ENCODE measurements at regions not wholly inside any gene's neighbourhood (a gene's known extent, or its start where the extent isn't known, plus 50 kb on each side); places are given as distances from the start of the nearest gene placed in this dataset.
"Not testable (repeated sequence)": the region's sequence is repeated elsewhere in the genome, so short reads cannot be mapped to it uniquely, and the experiment has no call there.

DNA sequence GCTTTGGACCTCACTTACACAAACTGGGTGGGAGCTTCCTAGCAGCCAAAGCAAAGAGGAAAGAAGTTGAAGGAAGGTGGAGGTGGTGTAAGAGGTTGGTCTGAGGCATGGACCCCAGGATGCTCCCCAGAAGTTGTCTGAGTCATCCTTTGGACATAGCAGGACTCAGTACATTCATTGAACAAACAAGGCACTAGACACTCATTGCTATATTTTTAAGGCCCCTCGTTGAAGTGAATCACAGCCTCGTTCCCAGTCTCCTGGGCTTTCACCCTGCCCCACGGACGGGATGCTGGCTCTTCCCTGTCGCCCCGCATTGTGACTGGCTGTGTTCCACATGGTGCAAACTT lies 95.9 kb upstream of the FGF3 start:
- Histone ChIP-seq H3K9me2 (ENCODE audit: insufficient read depth) (no peaks in the 10 kb centered on the region), H3K9me3 (ENCODE audit: control insufficient read depth in 1 of 2, insufficient read depth in 1 of 2, low read depth in 1 of 2, low read length in 2 of 2) (no peaks in the 10 kb centered on the region), H3K4me2 (ENCODE audit: low read length) (peak overlapping the region; percentile 81), H3K4me3 (replicated peaks in 1 of 2; ENCODE audit: low read depth in 1 of 2, low read length in 2 of 2) (no peak overlapping the region), H2AFZ (ENCODE audit: low read depth, low read length, poor library complexity, severe bottlenecking) (no peak overlapping the region), H3K36me3 (ENCODE audit: control insufficient read depth in 1 of 2, insufficient read depth in 2 of 2, low read length in 2 of 2) (no peaks in the 10 kb centered on the region), H3K9ac (ENCODE audit: low read length) (peak overlapping the region; percentile 47), H3K4me1 (ENCODE audit: control insufficient read depth in 1 of 2, insufficient read depth in 2 of 2, low read length in 2 of 2) (peaks cover 27 to 59% of the 10 kb centered on the region in 2 experiments), H3K27me3 (ENCODE audit: insufficient read depth, low read length) (no peaks in the 10 kb centered on the region), H3K27ac (ENCODE audit: low read depth, low read length) (peak overlapping the region; percentile 57), H3K79me2 (ENCODE audit: insufficient read depth, low read length) (no peaks in the 10 kb centered on the region), H4K20me1 (ENCODE audit: insufficient read depth) (no peaks in the 10 kb centered on the region)
- ChIA-PET RAD21 (ENCODE audit: low non-redundant PET in 1 of 2, low total read pairs in 2 of 2, uncharacterized antibody in 2 of 2, unreplicated experiment in 2 of 2) (interaction anchor here (0.6 to 1.5 kb wide), 5 partner anchors 165 to 287 kb away, joined by 3 to 8 read pairs (median 5); no protein-coding TSS in a partner anchor), POLR2A (interaction anchor here (0.9 kb wide), 1 partner anchor 203 kb away, joined by 3 read pairs; no protein-coding TSS in a partner anchor), CTCF (interaction anchor here (0.6 to 3.0 kb wide), 20 partner anchors 9 to 288 kb away, joined by 3 to 20 read pairs (median 4); partner anchors contain the start of gene FADD)
- DNase-seq (ENCODE audit: low read depth, low spot score) = no peak
- no TSS peak for BruUV-seq (replicated peaks)
- TF ChIP-seq, protein P1, sequence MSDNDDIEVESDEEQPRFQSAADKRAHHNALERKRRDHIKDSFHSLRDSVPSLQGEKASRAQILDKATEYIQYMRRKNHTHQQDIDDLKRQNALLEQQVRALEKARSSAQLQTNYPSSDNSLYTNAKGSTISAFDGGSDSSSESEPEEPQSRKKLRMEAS (IDR thresholded peaks at IDR 0.05) = no peak
- intact Hi-C loops (cut with micrococcal nuclease) = loop anchor here (1.0 to 5.0 kb wide), 3 partner anchors 162 to 281 kb away; partner anchors contain the start of gene ANO1
- peak; percentile 2; the same call in 1 of the 2 replicates for ATAC-seq

DNA sequence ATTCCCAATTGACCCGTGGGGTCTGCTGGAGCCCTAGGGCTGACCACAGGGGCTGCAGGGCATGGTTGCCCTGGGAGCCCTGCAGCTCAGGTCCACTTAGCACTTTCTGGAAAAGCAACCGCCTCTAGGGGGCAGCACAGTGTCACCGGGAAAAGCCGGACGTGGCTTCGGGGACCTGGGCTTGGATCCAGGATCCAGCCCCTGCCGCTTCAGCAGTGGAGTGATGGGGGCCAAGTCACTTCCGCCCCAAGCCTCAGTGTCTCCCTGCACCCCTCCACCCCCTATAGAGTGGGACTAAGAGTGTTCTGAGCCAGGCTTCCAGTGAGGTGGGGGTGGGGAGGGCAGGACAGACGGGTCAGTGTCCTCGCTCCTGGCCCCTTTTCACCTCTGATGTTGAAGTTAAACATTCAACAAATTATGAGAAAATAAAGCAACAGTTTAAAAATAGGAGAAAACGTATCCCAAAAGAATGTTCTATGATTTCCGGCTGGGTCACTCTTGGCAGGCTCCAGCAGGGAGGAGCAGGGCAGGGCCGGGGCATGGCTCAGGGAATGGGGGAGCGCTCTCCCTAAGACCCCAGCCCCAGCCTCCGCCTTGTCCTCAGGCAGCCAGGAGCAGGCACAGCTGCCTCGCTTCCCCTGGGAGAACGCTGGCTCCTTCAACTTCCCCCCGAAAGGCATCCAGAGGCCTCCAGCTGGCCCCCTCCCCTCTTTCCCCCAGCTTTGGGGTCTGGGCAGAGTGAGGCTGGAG lies 96.5 kb upstream of the FGF3 start:
- Histone ChIP-seq H3K4me1 (ENCODE audit: control insufficient read depth in 1 of 2, insufficient read depth in 2 of 2, low read length in 2 of 2) (peaks cover 27 to 57% of the 10 kb centered on the region in 2 experiments), H3K9me2 (ENCODE audit: insufficient read depth) (no peaks in the 10 kb centered on the region), H3K27me3 (ENCODE audit: insufficient read depth, low read length) (no peaks in the 10 kb centered on the region), H2AFZ (ENCODE audit: low read depth, low read length, poor library complexity, severe bottlenecking) (peak overlapping the region; percentile 78), H3K4me2 (ENCODE audit: low read length) (peak overlapping the region; percentile 81), H3K79me2 (ENCODE audit: insufficient read depth, low read length) (no peaks in the 10 kb centered on the region), H3K4me3 (replicated peaks in 1 of 2; ENCODE audit: low read depth in 1 of 2, low read length in 2 of 2) (peak overlapping the region; percentile 7 to 40; a peak in 2 of 4 replicates), H3K9me3 (ENCODE audit: control insufficient read depth in 1 of 2, insufficient read depth in 1 of 2, low read depth in 1 of 2, low read length in 2 of 2) (no peaks in the 10 kb centered on the region), H3K27ac (ENCODE audit: low read depth, low read length) (peak overlapping the region; percentile 57; the same call in 1 of the 2 replicates), H3K9ac (ENCODE audit: low read length) (peak overlapping the region; percentile 47), H3K36me3 (ENCODE audit: control insufficient read depth in 1 of 2, insufficient read depth in 2 of 2, low read length in 2 of 2) (no peaks in the 10 kb centered on the region), H4K20me1 (ENCODE audit: insufficient read depth) (no peaks in the 10 kb centered on the region)
- POLR2A ChIA-PET = interaction anchor here (0.9 to 1.0 kb wide), 2 partner anchors 204 to 276 kb away, joined by 3 read pairs; no protein-coding TSS in a partner anchor
- intact Hi-C loops (cut with micrococcal nuclease) = loop anchor here (1.0 to 5.0 kb wide), 3 partner anchors 162 to 281 kb away; partner anchors contain the start of gene ANO1
- CTCF ChIA-PET = interaction anchor here (0.6 to 3.0 kb wide), 21 partner anchors 10 to 287 kb away, joined by 3 to 20 read pairs (median 4); partner anchors contain the start of gene FADD
- RAD21 ChIA-PET (ENCODE audit: low non-redundant PET in 1 of 2, low total read pairs in 2 of 2, uncharacterized antibody in 2 of 2, unreplicated experiment in 2 of 2) = interaction anchor here (0.6 to 1.5 kb wide), 4 partner anchors 276 to 287 kb away, joined by 4 to 8 read pairs (median 6); no protein-coding TSS in a partner anchor
- peak; percentile 60 for DNase-seq (ENCODE audit: low read depth, low spot score)
- TF ChIP-seq, protein P2, sequence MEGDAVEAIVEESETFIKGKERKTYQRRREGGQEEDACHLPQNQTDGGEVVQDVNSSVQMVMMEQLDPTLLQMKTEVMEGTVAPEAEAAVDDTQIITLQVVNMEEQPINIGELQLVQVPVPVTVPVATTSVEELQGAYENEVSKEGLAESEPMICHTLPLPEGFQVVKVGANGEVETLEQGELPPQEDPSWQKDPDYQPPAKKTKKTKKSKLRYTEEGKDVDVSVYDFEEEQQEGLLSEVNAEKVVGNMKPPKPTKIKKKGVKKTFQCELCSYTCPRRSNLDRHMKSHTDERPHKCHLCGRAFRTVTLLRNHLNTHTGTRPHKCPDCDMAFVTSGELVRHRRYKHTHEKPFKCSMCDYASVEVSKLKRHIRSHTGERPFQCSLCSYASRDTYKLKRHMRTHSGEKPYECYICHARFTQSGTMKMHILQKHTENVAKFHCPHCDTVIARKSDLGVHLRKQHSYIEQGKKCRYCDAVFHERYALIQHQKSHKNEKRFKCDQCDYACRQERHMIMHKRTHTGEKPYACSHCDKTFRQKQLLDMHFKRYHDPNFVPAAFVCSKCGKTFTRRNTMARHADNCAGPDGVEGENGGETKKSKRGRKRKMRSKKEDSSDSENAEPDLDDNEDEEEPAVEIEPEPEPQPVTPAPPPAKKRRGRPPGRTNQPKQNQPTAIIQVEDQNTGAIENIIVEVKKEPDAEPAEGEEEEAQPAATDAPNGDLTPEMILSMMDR (IDR thresholded peaks at IDR 0.05 in 2 of 3, conservative IDR thresholded peaks at IDR 0.05 in 1 of 3; ENCODE audit: borderline replicate concordance in 1 of 3, insufficient read depth in 1 of 3, low read depth in 2 of 3, low read length in 2 of 3) = peak in 2 of 3 experiments; percentile 88; a peak in 4 of 6 replicates
- TF ChIP-seq SP1 (IDR thresholded peaks at IDR 0.05; ENCODE audit: low read depth) = no peak
- BruUV-seq (replicated peaks) = no TSS peak
- peak; percentile 60 for ATAC-seq

DNA sequence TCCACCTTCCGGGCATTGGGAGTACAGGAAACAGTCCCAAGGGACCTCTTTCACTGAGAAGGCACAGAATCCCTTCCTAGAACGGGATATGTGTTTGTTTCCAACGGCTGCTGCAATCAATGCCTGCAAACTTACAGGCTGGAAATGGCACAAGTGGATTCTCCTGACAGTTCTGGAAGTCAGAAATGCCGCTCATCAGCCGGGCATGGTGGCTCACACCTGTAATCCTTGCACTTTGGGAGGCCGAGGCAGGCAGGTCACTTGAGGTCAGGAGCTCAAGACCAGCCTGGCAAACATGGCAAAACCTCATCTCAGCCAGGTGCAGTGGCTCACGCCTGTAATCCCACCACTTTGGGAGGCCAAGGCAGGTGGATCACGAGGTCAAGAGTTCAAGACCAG lies 97.0 kb upstream of the FGF3 start:
- CTCF ChIA-PET = interaction anchor here (0.7 to 3.0 kb wide), 6 partner anchors 32 to 279 kb away, joined by 3 to 20 read pairs (median 4); no protein-coding TSS in a partner anchor
- H3K4me3 ChIP-seq (replicated peaks in 1 of 2; ENCODE audit: low read depth in 1 of 2, low read length in 2 of 2); H3K9me2 ChIP-seq (ENCODE audit: insufficient read depth); H3K27me3 ChIP-seq (ENCODE audit: insufficient read depth, low read length); H4K20me1 ChIP-seq (ENCODE audit: insufficient read depth); H3K79me2 ChIP-seq (ENCODE audit: insufficient read depth, low read length); H3K27ac ChIP-seq (ENCODE audit: low read depth, low read length); RAD21 ChIA-PET (ENCODE audit: low non-redundant PET in 1 of 2, low total read pairs in 2 of 2, uncharacterized antibody in 2 of 2, unreplicated experiment in 2 of 2); H3K36me3 ChIP-seq (ENCODE audit: control insufficient read depth in 1 of 2, insufficient read depth in 2 of 2, low read length in 2 of 2); H2AFZ ChIP-seq (ENCODE audit: low read depth, low read length, poor library complexity, severe bottlenecking); H3K9ac ChIP-seq (ENCODE audit: low read length); ATAC-seq; BruUV-seq (replicated peaks); DNase-seq (ENCODE audit: low read depth, low spot score); H3K9me3 ChIP-seq (ENCODE audit: control insufficient read depth in 1 of 2, insufficient read depth in 1 of 2, low read depth in 1 of 2, low read length in 2 of 2): not testable (repeated sequence)
- POLR2A ChIA-PET = interaction anchor here (1.0 kb wide), 1 partner anchor 275 kb away, joined by 3 read pairs; no protein-coding TSS in a partner anchor
- Histone ChIP-seq H3K4me2 (ENCODE audit: low read length) (peak overlapping the region; percentile 81), H3K4me1 (ENCODE audit: control insufficient read depth in 1 of 2, insufficient read depth in 2 of 2, low read length in 2 of 2) (peaks cover 27 to 57% of the 10 kb centered on the region in 2 experiments)
- intact Hi-C loops (cut with micrococcal nuclease) = loop anchor here (5.0 kb wide), 1 partner anchor 161 kb away; the partner anchor contains the start of gene ANO1

Data from HCT116 (cell line).